HG02623 (cell line): ENCODE measurements at regions not wholly inside any gene's neighbourhood (a gene's known extent, or its start where the extent isn't known, plus 50 kb on each side); places are given as distances from the start of the nearest gene placed in this dataset.
"Not testable (repeated sequence)": the region's sequence is repeated elsewhere in the genome, so short reads cannot be mapped to it uniquely, and the experiment has no call there.

Experiments
- ATAC-seq: cut with Tn5 transposase; IDR thresholded peaks from one replicate; pipeline ENCODE4 v1.9.1; 2021; ENCODE audit warnings: moderate library complexity; ENCODE audit not compliant: unreplicated experiment

GRCh38 chr3:88403319-88403718 lies 253.6 kb downstream of the C3orf38 start:
- ATAC-seq, result no peak

GRCh38 chr3:88408097-88408496 lies 258.3 kb downstream of the C3orf38 start:
- ATAC-seq, result no peak

GRCh38 chr3:88408935-88409334 lies 259.2 kb downstream of the C3orf38 start:
- no peak for ATAC-seq

- ATAC-seq, result no peak
These were observed 260.5 kb downstream of the C3orf38 start for GRCh38 chr3:88410259-88410658.

GRCh38 chr3:88412346-88412745 lies 262.6 kb downstream of the C3orf38 start:
- no peak for ATAC-seq

GRCh38 chr3:88416436-88416835 lies 266.7 kb downstream of the C3orf38 start:
- ATAC-seq, result no peak

GRCh38 chr3:88418219-88418618 lies 268.5 kb downstream of the C3orf38 start:
- ATAC-seq, result no peak

- ATAC-seq, result peak; percentile 97
These were observed 283.8 kb downstream of the C3orf38 start for GRCh38 chr3:88433568-88433967.

GRCh38 chr3:88434001-88434400 lies 284.2 kb downstream of the C3orf38 start:
- ATAC-seq, result no peak

- ATAC-seq, result peak; percentile 44
These were observed 290.9 kb downstream of the C3orf38 start for GRCh38 chr3:88440701-88441100.

- no peak for ATAC-seq
These were observed 293.3 kb downstream of the C3orf38 start for GRCh38 chr3:88443066-88443465.

GRCh38 chr3:88444251-88444650 lies 294.5 kb downstream of the C3orf38 start:
- ATAC-seq, result no peak

- no peak for ATAC-seq
These were observed 302.5 kb downstream of the C3orf38 start for GRCh38 chr3:88452228-88452627.

- no peak for ATAC-seq
These were observed 310.6 kb downstream of the C3orf38 start for GRCh38 chr3:88460369-88460768.

- ATAC-seq, result no peak
These were observed 312.5 kb downstream of the C3orf38 start for GRCh38 chr3:88462230-88462629.

- ATAC-seq, result no peak
These were observed 317.4 kb downstream of the C3orf38 start for GRCh38 chr3:88467191-88467590.

- no peak for ATAC-seq
These were observed 319.5 kb downstream of the C3orf38 start for GRCh38 chr3:88469216-88469615.

GRCh38 chr3:88478460-88478859 lies 328.7 kb downstream of the C3orf38 start:
- no peak for ATAC-seq

GRCh38 chr3:88480822-88481221 lies 331.1 kb downstream of the C3orf38 start:
- no peak for ATAC-seq

GRCh38 chr3:88485001-88485400 lies 335.2 kb downstream of the C3orf38 start:
- no peak for ATAC-seq

GRCh38 chr3:88508818-88509217 lies 359.1 kb downstream of the C3orf38 start:
- not testable (repeated sequence) for ATAC-seq

GRCh38 chr3:88509582-88509981 lies 359.8 kb downstream of the C3orf38 start:
- ATAC-seq, result no peak

- no peak for ATAC-seq
These were observed 378.7 kb downstream of the C3orf38 start for GRCh38 chr3:88528494-88528893.

GRCh38 chr3:88534534-88534933 lies 384.8 kb downstream of the C3orf38 start:
- no peak for ATAC-seq
